Endothelial cell of umbilical vein (primary cell): ENCODE measurements at regions not wholly inside any gene's neighbourhood (a gene's known extent, or its start where the extent isn't known, plus 50 kb on each side); places are given as distances from the start of the nearest gene placed in this dataset.

Experiments
- BruUV-seq: library from RNA; stranded (reverse); fragments of 400-500 nt; replicated peaks from 2 replicates; lab custom pipeline; 2021; lab: Mats Ljungman, UMichigan
- CTCF ChIA-PET: fragments of 300-600, 350-600 bp; sonication (Branson Sonifier 250); formaldehyde crosslinking; loops from one replicate; lab custom pipeline; 2021; ENCODE audit warnings: antibody characterized with exemption, inconsistent platforms; lab: Charles Lee
- POLR2A ChIA-PET: fragments of 300-600, 350-600 bp; sonication (Branson Sonifier 250); formaldehyde crosslinking; loops from one replicate; lab custom pipeline; 2021; ENCODE audit warnings: antibody characterized with exemption, inconsistent platforms; lab: Charles Lee
- DNase-seq: peaks from one replicate; pipeline ENCODE4 v3.0.0-alpha.2; 2011; ENCODE audit warnings: low read depth, low spot score
- FAIRE-seq: peaks from 2 replicates; lab custom pipeline; 2011; peaks lifted over from hg19 to GRCh38; lab: Jason Lieb, UNC
- H2AFZ ChIP-seq: 2 replicates; pipeline ENCODE4 v1.6.0; 2012; ENCODE audit warnings: low read depth, low read length, control low read depth, inconsistent platforms
- H3K27ac ChIP-seq: 2 replicates; pipeline ENCODE4 v1.5.1; 2011; ENCODE audit warnings: low read depth, mild to moderate bottlenecking, control low read depth, low read length, moderate library complexity; ENCODE audit not compliant: insufficient read depth
- H3K27me3 ChIP-seq, 2 experiments: 2 replicates each; pipeline versions ENCODE4 v1.6.0 to v1.6.1; 2011; ENCODE audit warnings: low read length in 2 of 2, mixed read lengths in 1 of 2; ENCODE audit not compliant: control insufficient read depth in 2 of 2, insufficient read depth in 2 of 2
- H3K36me3 ChIP-seq, 2 experiments: 2 replicates in 1 of 2; 3 replicates in 1 of 2; pipeline ENCODE4 v1.5.1; 2011; ENCODE audit warnings: low read length in 2 of 2, mild to moderate bottlenecking in 1 of 2, moderate library complexity in 1 of 2; ENCODE audit not compliant: control insufficient read depth in 2 of 2, insufficient read depth in 2 of 2; ENCODE audit errors: extremely low read depth in 1 of 2
- H3K4me1 ChIP-seq: 3 replicates; pipeline ENCODE4 v1.5.1; 2011; ENCODE audit warnings: mild to moderate bottlenecking, low read length; ENCODE audit not compliant: control insufficient read depth, insufficient read depth; ENCODE audit errors: extremely low read depth
- H3K4me2 ChIP-seq: 2 replicates; pipeline ENCODE4 v1.6.1; 2011; ENCODE audit warnings: low read length, control low read depth, mixed read lengths; ENCODE audit not compliant: insufficient read depth
- H3K4me3 ChIP-seq, 3 experiments: fragments of 200-600 bp in 1 of 3; sonication (generic), shearing (Covaris generic) in 1 of 3; replicated peaks in 1 of 3; 2 replicates each; pipeline ENCODE4 v1.5.1; 2011 to 2016; ENCODE audit warnings: control low read depth in 3 of 3, low read length in 3 of 3, mild to moderate bottlenecking in 2 of 3, inconsistent platforms in 1 of 3, low read depth in 1 of 3, moderate library complexity in 1 of 3; ENCODE audit not compliant: insufficient read depth in 1 of 3
- H3K79me2 ChIP-seq: 2 replicates; pipeline ENCODE4 v1.6.0; 2012; ENCODE audit warnings: low read length, inconsistent platforms; ENCODE audit not compliant: control insufficient read depth, insufficient read depth
- H3K9ac ChIP-seq: replicated peaks from 2 replicates; pipeline ENCODE3; 2011; ENCODE audit warnings: low read length, control low read depth; ENCODE audit not compliant: insufficient read depth; ENCODE audit errors: extremely low read depth
- H3K9me1 ChIP-seq: replicated peaks from 3 replicates; pipeline ENCODE4 v1.6.0; 2011; ENCODE audit warnings: mild to moderate bottlenecking, low read length; ENCODE audit not compliant: control insufficient read depth, insufficient read depth; ENCODE audit errors: extremely low read depth
- H3K9me3 ChIP-seq: replicated peaks from 2 replicates; pipeline ENCODE4 v1.5.1; 2012; ENCODE audit warnings: low read length, inconsistent platforms; ENCODE audit not compliant: control insufficient read depth, insufficient read depth
- H4K20me1 ChIP-seq: replicated peaks from 2 replicates; pipeline ENCODE3; 2011; ENCODE audit warnings: mild to moderate bottlenecking, low read length; ENCODE audit not compliant: control insufficient read depth, insufficient read depth; ENCODE audit errors: extremely low read depth
- CTCF ChIP-seq, 2 donors: IDR thresholded peaks; 1 replicate in 1 of 2; 2 replicates in 1 of 2; pipeline ENCODE4 v1.5.1; 2011; ENCODE audit warnings: low read length in 2 of 2, mild to moderate bottlenecking in 2 of 2, moderate library complexity in 2 of 2, control low read depth in 1 of 2, inconsistent platforms in 1 of 2, low read depth in 1 of 2; ENCODE audit not compliant: insufficient read depth in 1 of 2; ENCODE audit errors: extremely low read depth in 1 of 2
- EZH2 ChIP-seq: IDR thresholded peaks from 2 replicates; pipeline ENCODE4 v1.6.1; 2012; ENCODE audit warnings: borderline replicate concordance, low read depth, mild to moderate bottlenecking, moderate library complexity, low read length, inconsistent platforms; ENCODE audit not compliant: severe bottlenecking
- FOS ChIP-seq: IDR thresholded peaks from 2 replicates; pipeline ENCODE4 v1.6.1; 2011; ENCODE audit warnings: mild to moderate bottlenecking, low read length, moderate library complexity, borderline replicate concordance; ENCODE audit not compliant: insufficient read depth
- GATA2 ChIP-seq: IDR thresholded peaks from 2 replicates; pipeline ENCODE4 v1.7.0; 2011; ENCODE audit warnings: low read depth, mild to moderate bottlenecking, moderate library complexity, mixed read lengths, low read length; ENCODE audit not compliant: insufficient read length, insufficient read depth
- JUN ChIP-seq: IDR thresholded peaks from 2 replicates; pipeline ENCODE4 v1.6.1; 2011; ENCODE audit warnings: borderline replicate concordance, low read depth; ENCODE audit not compliant: insufficient read length, insufficient read depth
- MYC ChIP-seq: IDR thresholded peaks from one replicate; pipeline ENCODE4 v1.6.1; 2011; ENCODE audit warnings: mild to moderate bottlenecking, low read depth, low read length
- POLR2A ChIP-seq: IDR thresholded peaks from 2 replicates; pipeline ENCODE4 v1.6.1; 2012; ENCODE audit warnings: low read depth, mild to moderate bottlenecking, control low read depth, low read length
- POLR2AphosphoS5 ChIP-seq: IDR thresholded peaks from 2 replicates; pipeline ENCODE4 v1.6.1; 2012; ENCODE audit warnings: low read depth, mild to moderate bottlenecking, control low read depth, low read length, moderate library complexity; ENCODE audit not compliant: insufficient read depth
- dilution Hi-C: fragments of 300-500 bp; cut with MboI; formaldehyde crosslinking; loops from one replicate; pipeline ENCODE4 v1.15.0; 2019; ENCODE audit warnings: low sequenced_read_pairs; ENCODE audit not compliant: extremely low pct_ligation_motif_present
- intact Hi-C: fragments of 100-400 bp; cut with micrococcal nuclease; formaldehyde crosslinking; loops from one replicate; pipeline ENCODE4 v1.10.0; 2022
- TF ChIP-seq, protein P1 (sequence below): IDR thresholded peaks from 2 replicates; pipeline ENCODE4 v1.6.1; 2011; ENCODE audit not compliant: insufficient read depth, insufficient read length

DNA sequence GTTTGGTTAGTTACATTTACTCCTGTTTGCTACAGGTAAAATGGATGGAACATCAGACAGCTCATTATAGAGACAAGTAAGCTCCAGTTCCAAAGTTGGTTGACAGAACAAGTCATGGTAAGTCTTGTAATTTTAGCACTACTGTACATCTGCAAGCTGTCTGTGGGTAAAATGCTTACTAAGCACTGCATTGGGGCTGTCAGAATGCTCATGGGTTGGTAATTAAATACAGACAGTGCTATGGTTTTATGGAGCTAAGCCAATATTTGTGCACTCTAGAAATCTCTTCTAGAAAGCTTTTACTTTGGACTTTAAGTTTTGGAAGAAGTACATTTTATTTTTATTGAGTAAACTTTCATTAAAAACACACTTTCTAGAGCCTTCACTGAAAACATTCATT, 419.2 kb upstream of the MMS22L start:
- TF ChIP-seq POLR2A, result no peak
- no peak for TF ChIP-seq FOS
- no peak for TF ChIP-seq MYC
- TF ChIP-seq EZH2, result no peak
- TF ChIP-seq CTCF (IDR thresholded peaks at IDR 0.05; ENCODE audit: extremely low read depth in 1 of 2, insufficient read depth in 1 of 2, low read depth in 1 of 2, low read length in 2 of 2), result no peak
- no peak for TF ChIP-seq GATA2
- no peak for TF ChIP-seq POLR2AphosphoS5
- TF ChIP-seq, protein P1, sequence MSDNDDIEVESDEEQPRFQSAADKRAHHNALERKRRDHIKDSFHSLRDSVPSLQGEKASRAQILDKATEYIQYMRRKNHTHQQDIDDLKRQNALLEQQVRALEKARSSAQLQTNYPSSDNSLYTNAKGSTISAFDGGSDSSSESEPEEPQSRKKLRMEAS, result no peak
- TF ChIP-seq JUN, result no peak
- ChIA-PET CTCF (no interaction called here), POLR2A (no interaction called here)
- no peak overlapping the region for H3K4me2 ChIP-seq
- BruUV-seq, result no TSS peak
- H3K4me3 ChIP-seq, result no peak overlapping the region
- H3K9ac ChIP-seq, result no peak overlapping the region
- no peaks in the 10 kb centered on the region for H3K27me3 ChIP-seq
- H3K27ac ChIP-seq, result no peak overlapping the region
- no peaks in the 10 kb centered on the region for H3K79me2 ChIP-seq
- H3K36me3 ChIP-seq, result no peaks in the 10 kb centered on the region
- no peaks in the 10 kb centered on the region for H4K20me1 ChIP-seq
- no peak overlapping the region for H2AFZ ChIP-seq
- dilution Hi-C loops, result no loop called here
- H3K4me1 ChIP-seq, result no peaks in the 10 kb centered on the region
- H3K9me3 ChIP-seq, result no peaks in the 10 kb centered on the region
- FAIRE-seq (no peak), DNase-seq (no peak)
- H3K9me1 ChIP-seq, result no peaks in the 10 kb centered on the region
- intact Hi-C loops, result loop anchor here (10.0 kb wide), 1 partner anchor 1143 kb away; no protein-coding TSS in a partner anchor
